HUES48 (cell line): ENCODE measurements at regions not wholly inside any gene's neighbourhood (a gene's known extent, or its start where the extent isn't known, plus 50 kb on each side); places are given as distances from the start of the nearest gene placed in this dataset.
"Not testable (repeated sequence)": the region's sequence is repeated elsewhere in the genome, so short reads cannot be mapped to it uniquely, and the experiment has no call there.

Experiments
- H3K27ac ChIP-seq: one replicate; pipeline ENCODE4 v1.7.0; 2013; ENCODE audit warnings: low read depth, low read length, inconsistent platforms
- H3K27me3 ChIP-seq: 2 replicates; pipeline ENCODE4 v1.6.1; 2013; ENCODE audit warnings: mild to moderate bottlenecking, low read length; ENCODE audit not compliant: control insufficient read depth, insufficient read depth
- H3K36me3 ChIP-seq: 2 replicates; pipeline ENCODE4 v1.6.1; 2013; ENCODE audit warnings: low read length; ENCODE audit not compliant: control insufficient read depth, insufficient read depth
- H3K4me1 ChIP-seq: 2 replicates; pipeline ENCODE4 v1.6.1; 2013; ENCODE audit warnings: mild to moderate bottlenecking, low read length; ENCODE audit not compliant: control insufficient read depth, insufficient read depth
- H3K4me3 ChIP-seq: 2 replicates; pipeline ENCODE4 v1.5.1; 2013; ENCODE audit warnings: mild to moderate bottlenecking, low read depth, low read length
- H3K9ac ChIP-seq: 2 replicates; pipeline ENCODE4 v1.6.1; 2013; ENCODE audit warnings: mild to moderate bottlenecking, low read depth, low read length, moderate library complexity
- H3K9me3 ChIP-seq: 2 replicates; pipeline ENCODE4 v1.6.1; 2013; ENCODE audit warnings: low read length; ENCODE audit not compliant: control insufficient read depth, insufficient read depth

DNA sequence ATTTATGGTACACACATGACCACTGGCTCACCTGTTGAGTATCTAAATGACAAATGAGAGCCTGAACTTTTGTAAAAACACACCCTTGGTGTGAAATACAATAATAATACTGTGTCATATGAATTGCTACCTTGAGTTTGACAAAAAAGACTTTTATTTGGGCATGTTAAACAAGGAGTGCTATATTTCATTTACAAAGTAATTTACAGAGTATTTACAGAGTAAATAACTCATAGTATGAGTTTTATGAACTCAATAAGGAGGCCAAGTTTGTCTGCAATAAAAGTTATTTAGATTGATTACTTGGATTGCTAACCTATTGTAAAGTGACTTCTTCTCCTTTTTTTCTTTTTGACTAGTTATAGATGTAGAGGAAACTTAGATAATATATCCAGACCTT lies 146.0 kb upstream of the NUDT12 start:
- Histone ChIP-seq H3K4me1 (no peaks in the 10 kb centered on the region), H3K27me3 (no peaks in the 10 kb centered on the region), H3K9me3 (no peaks in the 10 kb centered on the region), H3K27ac (no peak overlapping the region), H3K4me3 (no peak overlapping the region), H3K9ac (no peak overlapping the region), H3K36me3 (no peaks in the 10 kb centered on the region)

DNA sequence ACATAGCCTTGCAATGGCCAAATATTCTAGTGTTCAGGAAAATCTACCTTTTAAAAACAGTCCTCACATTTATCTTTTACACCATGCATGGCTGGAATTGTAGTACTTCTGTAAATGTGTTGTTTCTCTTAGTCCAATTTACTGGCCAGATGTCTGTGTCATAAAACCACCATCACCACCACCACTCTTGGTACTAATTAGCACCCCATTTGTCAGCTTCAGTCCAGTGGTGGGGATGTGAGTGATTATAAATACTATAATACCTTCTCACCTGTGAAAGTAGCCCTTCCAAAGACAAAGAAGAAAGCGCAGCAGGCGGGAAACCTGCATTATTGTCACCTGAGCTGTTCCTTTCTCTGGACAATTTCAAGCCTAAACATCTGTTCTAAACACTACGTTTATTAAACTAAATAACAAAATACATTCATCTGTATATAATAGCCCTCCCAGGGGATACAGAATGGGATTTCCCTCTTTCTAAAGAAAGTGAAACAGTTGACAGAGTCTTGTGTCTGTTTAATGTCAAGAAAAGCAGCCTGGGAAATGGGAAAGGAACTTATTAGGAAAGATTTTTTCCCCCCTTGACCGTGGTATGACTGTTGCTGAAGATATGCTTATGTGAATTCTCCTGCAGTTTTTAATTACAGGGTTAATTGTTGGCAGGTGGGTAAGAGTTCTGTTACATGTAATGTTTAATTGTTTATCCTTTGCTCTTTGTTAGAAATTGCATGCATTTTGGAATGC lies 144.5 kb upstream of the NUDT12 start:
- Histone ChIP-seq H3K4me3 (no peak overlapping the region), H3K27ac (no peak overlapping the region), H3K36me3 (no peaks in the 10 kb centered on the region), H3K9ac (no peak overlapping the region), H3K4me1 (no peaks in the 10 kb centered on the region), H3K9me3 (no peaks in the 10 kb centered on the region), H3K27me3 (no peaks in the 10 kb centered on the region)

DNA sequence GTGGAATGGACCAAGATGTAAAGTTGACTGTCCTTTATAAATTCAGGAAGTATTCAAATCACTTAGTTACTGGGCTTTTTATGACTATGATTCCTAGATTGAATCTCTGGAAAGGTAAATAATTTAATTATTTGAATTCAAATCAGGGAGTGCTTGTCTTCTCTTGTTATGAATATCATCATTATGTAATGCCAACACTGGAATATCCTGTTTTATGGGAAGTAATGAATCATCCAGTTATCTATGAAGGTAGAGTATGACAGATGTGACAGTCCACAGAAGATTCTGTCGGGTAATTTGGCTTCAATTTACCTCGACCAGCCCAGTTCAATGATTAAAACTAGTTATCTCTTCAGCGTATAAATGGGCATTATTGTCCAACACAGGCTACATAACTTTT lies 141.0 kb upstream of the NUDT12 start:
- no peaks in the 10 kb centered on the region for H3K9me3 ChIP-seq
- H3K4me3 ChIP-seq = no peak overlapping the region
- H3K27me3 ChIP-seq = no peaks in the 10 kb centered on the region
- no peak overlapping the region for H3K9ac ChIP-seq
- no peaks in the 10 kb centered on the region for H3K36me3 ChIP-seq
- no peak overlapping the region for H3K27ac ChIP-seq
- no peaks in the 10 kb centered on the region for H3K4me1 ChIP-seq

DNA sequence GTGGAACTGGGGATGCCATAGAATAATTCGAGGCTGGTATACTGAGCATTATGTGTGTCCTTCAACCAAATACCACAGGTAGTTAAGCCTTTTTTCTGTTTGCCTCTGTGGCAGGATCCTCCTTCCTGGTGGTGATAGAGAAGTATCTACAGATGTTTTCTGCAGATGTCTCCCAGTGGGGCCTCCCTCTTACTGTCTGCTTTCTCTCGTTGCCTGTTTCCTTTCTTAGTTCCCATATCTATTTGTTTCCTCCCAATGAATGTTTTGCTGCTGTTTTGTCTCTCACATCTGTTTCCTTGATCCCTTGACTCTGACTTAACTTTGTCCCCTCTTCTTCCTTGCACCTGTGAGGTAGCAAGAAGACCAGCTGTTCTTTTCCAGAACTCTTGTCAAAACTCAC lies 130.9 kb upstream of the NUDT12 start:
- H3K9ac ChIP-seq = no peak overlapping the region
- H3K4me1 ChIP-seq = no peaks in the 10 kb centered on the region
- no peaks in the 10 kb centered on the region for H3K36me3 ChIP-seq
- no peak overlapping the region for H3K27ac ChIP-seq
- H3K27me3 ChIP-seq = no peaks in the 10 kb centered on the region
- H3K9me3 ChIP-seq = no peaks in the 10 kb centered on the region
- H3K4me3 ChIP-seq = no peak overlapping the region

DNA sequence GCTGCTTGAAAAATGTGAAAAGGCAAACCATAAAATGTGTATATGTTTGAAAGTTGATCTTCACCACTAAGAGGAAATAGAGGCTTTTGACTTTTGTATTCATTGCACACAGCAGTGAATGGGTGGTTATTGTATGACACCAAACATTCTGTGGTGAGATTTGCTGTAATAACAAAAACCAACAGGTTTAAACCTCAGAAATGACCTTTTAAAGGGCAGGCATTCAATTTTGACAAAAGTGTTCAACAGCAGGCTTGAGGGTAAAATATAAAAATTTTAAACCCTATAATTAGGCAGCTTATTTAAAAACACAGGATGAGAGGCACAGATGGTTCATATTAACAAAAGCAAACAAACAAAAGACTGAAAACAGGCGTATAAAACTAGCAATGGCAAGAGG lies 128.1 kb upstream of the NUDT12 start:
- Histone ChIP-seq H3K9ac (no peak overlapping the region), H3K27me3 (no peaks in the 10 kb centered on the region), H3K27ac (no peak overlapping the region), H3K9me3 (no peaks in the 10 kb centered on the region), H3K4me1 (no peaks in the 10 kb centered on the region), H3K36me3 (no peaks in the 10 kb centered on the region), H3K4me3 (no peak overlapping the region)

DNA sequence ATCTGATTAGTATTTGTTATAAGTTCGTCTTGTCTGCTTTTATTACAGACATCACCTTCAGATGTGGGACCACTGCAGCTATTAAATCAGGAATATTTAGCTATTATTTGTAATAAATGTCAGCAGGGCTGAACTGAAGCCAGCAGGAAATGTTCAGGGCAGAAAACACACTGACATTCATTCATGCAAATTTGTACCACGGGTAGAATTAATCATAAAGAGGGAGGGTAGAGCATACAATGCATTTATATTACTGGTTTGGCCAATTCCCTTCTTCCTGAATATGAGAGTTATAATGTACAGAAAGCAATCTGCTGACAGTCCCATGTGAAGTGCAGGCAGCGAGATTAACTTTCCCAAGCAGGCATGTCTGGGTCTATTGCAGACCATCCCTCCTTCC lies 117.3 kb upstream of the NUDT12 start:
- no peak overlapping the region for H3K4me3 ChIP-seq
- no peak overlapping the region for H3K9ac ChIP-seq
- no peaks in the 10 kb centered on the region for H3K27me3 ChIP-seq
- H3K27ac ChIP-seq = no peak overlapping the region
- no peaks in the 10 kb centered on the region for H3K9me3 ChIP-seq
- H3K4me1 ChIP-seq = peaks cover 3% of the 10 kb centered on the region; the same call in 1 of the 2 replicates
- H3K36me3 ChIP-seq = no peaks in the 10 kb centered on the region

DNA sequence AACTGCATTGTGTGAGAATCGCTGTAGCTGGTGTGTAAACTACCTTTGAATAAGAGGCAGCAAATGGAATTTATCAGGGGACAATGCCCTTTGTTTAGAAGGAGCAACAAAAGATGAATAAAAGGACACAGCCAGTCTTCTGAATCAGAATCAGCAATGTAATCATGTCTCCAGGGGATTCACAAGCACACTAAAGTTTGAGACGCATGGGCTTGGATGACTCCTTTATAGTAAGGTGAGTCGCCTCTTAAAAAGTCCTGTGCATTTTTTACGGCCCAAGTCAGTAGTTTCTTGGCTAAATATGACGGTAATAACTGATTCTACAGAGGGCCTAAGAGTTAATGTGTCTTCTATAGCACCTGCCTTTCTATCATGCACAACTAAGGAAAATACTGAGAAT lies 113.6 kb upstream of the NUDT12 start:
- H3K4me1 ChIP-seq, H3K27me3 ChIP-seq, H3K27ac ChIP-seq, H3K9me3 ChIP-seq, H3K4me3 ChIP-seq, H3K9ac ChIP-seq, H3K36me3 ChIP-seq: not testable (repeated sequence)

DNA sequence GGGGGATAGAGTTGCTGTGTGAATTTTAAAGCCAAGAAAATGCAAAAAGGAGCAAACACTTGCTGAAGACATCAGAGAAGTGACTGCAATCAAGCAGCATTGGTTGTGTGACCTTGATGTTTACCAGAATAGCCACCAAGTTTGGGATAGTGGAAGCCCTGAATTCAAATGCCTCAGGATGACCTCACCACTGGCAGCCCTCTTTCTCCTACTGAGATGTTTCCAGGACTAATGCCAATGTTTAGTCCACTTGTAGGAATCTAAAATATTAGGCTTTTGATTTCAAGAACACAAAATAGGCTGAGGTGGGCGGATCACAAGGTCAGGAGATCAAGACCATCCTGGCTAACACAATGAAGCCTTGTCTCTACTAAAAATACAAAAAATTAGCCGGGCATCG lies 112.2 kb upstream of the NUDT12 start:
- no peaks in the 10 kb centered on the region for H3K9me3 ChIP-seq
- H3K36me3 ChIP-seq = no peaks in the 10 kb centered on the region
- H3K27me3 ChIP-seq = no peaks in the 10 kb centered on the region
- peaks cover 3% of the 10 kb centered on the region; the same call in 1 of the 2 replicates for H3K4me1 ChIP-seq
- H3K9ac ChIP-seq = no peak overlapping the region
- no peak overlapping the region for H3K27ac ChIP-seq
- H3K4me3 ChIP-seq = no peak overlapping the region

DNA sequence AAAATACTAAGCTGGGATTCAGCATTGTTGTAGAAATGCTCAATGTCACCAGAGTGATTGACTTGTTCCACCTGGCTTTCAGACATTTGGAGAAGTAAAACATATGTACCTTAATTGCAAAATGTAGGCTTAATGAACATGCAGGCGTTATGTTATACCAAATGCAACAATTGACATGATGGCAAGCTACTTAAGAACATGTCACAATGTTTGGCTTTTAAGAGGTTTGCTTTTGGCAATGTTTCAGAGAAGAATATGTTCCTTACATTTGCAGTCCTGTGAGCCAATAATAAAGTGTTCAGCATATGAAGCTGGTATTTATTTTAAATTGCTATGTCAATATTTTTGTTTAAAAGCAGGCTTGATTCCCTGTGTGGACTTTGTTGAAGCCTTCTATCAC lies 111.7 kb upstream of the NUDT12 start:
- H3K36me3 ChIP-seq = no peaks in the 10 kb centered on the region
- H3K27me3 ChIP-seq = no peaks in the 10 kb centered on the region
- peaks cover 3% of the 10 kb centered on the region; the same call in 1 of the 2 replicates for H3K4me1 ChIP-seq
- no peak overlapping the region for H3K4me3 ChIP-seq
- no peak overlapping the region for H3K9ac ChIP-seq
- H3K9me3 ChIP-seq = no peaks in the 10 kb centered on the region
- no peak overlapping the region for H3K27ac ChIP-seq

DNA sequence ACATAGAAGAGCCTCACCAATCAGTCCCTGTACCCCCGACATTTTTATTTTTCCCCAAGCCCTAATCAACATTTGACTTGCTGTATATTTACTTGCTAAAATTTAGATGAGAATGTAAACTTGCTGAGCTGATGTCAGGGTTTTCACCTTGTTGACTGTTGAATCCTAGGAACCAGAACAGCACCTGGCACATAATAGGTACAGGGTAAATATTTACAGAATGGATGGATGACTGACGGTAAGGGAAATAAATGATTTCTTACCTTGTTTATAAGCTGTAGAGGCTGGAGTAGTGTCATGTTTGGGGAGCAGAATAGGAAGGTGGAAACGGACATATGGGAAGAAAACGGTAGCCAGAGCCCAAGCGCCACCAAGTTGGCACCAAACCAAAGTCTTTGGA lies 107.0 kb upstream of the NUDT12 start:
- no peak overlapping the region for H3K4me3 ChIP-seq
- H3K36me3 ChIP-seq = no peaks in the 10 kb centered on the region
- no peak overlapping the region for H3K9ac ChIP-seq
- H3K9me3 ChIP-seq = 0 out of 2 replicates have a peak, but pooled peaks cover 3% of the 10 kb centered on the region
- no peak overlapping the region for H3K27ac ChIP-seq
- H3K4me1 ChIP-seq = no peaks in the 10 kb centered on the region
- no peaks in the 10 kb centered on the region for H3K27me3 ChIP-seq

DNA sequence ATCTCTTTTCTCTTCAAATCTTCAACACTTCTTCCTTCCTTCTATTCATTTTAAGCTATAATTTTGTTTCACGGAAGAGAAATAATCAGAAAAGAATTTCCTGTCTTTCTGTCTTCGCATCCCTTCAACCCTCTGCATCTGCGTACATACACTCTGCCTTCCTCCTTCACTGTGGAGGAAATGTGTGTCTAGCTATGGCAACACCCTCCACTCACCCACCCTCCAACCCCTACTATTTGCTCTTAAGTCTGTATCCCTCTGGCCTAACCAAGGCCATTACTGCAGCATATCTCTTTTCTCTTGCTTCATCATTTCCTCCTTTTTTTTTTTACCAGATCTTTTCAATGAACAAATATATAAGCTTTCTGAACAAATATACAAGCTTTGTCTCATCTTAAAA lies 105.7 kb upstream of the NUDT12 start:
- no peaks in the 10 kb centered on the region for H3K36me3 ChIP-seq
- no peaks in the 10 kb centered on the region for H3K4me1 ChIP-seq
- no peak overlapping the region for H3K4me3 ChIP-seq
- H3K9ac ChIP-seq = no peak overlapping the region
- peaks cover 6% of the 10 kb centered on the region for H3K9me3 ChIP-seq
- no peaks in the 10 kb centered on the region for H3K27me3 ChIP-seq
- no peak overlapping the region for H3K27ac ChIP-seq
